ENCODE measurements at regions not wholly inside any gene's neighbourhood (a gene's known extent, or its start where the extent isn't known, plus 50 kb on each side); places are given as distances from the start of the nearest gene placed in this dataset.

DNA sequence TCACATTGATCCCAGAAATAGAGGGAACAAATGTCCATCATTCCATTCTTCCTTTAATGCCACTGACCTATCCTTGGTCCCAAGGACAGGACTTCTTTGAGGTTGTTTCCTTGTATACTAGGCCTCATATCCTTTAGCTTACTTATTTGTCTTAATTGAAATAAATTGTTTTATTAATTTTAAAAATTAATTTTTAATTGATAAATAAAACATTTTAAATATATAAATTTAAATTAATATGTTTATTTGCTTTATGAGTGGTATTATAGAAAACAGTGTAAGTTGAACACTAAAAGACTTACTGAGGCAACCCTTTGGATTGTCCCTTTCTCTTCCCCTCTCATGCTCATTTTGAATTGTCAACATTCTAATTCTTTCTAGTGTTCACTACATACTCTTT lies 556.9 kb upstream of the NUDT12 start:
- Histone ChIP-seq H3K36me3 (ENCODE audit: control insufficient read depth, insufficient read depth, low read length) (no peaks in the 10 kb centered on the region), H3K4me3 (ENCODE audit: low read depth, low read length) (no peak overlapping the region), H3K27me3 (ENCODE audit: control insufficient read depth, insufficient read depth, low read length) (no peaks in the 10 kb centered on the region)
- no peak for DNase-seq (ENCODE audit: low read depth)
- TF ChIP-seq, protein P1, sequence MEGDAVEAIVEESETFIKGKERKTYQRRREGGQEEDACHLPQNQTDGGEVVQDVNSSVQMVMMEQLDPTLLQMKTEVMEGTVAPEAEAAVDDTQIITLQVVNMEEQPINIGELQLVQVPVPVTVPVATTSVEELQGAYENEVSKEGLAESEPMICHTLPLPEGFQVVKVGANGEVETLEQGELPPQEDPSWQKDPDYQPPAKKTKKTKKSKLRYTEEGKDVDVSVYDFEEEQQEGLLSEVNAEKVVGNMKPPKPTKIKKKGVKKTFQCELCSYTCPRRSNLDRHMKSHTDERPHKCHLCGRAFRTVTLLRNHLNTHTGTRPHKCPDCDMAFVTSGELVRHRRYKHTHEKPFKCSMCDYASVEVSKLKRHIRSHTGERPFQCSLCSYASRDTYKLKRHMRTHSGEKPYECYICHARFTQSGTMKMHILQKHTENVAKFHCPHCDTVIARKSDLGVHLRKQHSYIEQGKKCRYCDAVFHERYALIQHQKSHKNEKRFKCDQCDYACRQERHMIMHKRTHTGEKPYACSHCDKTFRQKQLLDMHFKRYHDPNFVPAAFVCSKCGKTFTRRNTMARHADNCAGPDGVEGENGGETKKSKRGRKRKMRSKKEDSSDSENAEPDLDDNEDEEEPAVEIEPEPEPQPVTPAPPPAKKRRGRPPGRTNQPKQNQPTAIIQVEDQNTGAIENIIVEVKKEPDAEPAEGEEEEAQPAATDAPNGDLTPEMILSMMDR (IDR thresholded peaks at IDR 0.05; ENCODE audit: insufficient read depth, low read length, poor library complexity, severe bottlenecking) = no peak

DNA sequence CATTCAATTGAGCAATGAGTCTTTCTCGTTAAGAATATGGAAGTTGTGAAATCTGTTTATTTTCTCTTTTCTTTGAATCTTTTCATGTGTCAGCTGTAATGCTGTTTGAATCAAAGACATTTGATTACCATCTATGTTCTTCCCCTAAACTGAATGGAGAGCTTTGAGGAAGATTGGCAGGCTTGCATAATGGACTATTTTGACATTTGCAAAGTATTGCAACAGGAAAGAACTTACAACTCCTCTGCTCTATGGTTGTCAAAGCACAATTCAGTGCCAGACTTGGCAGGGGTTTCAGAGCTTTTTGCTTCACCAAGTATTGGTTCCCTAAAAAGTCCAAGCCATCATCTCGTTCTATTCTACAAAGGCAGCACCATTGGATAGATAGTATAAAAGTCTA lies 549.0 kb upstream of the NUDT12 start:
- H3K36me3 ChIP-seq (ENCODE audit: control insufficient read depth, insufficient read depth, low read length) = no peaks in the 10 kb centered on the region
- no peaks in the 10 kb centered on the region for H3K27me3 ChIP-seq (ENCODE audit: control insufficient read depth, insufficient read depth, low read length)
- TF ChIP-seq, protein P1 (IDR thresholded peaks at IDR 0.05; ENCODE audit: insufficient read depth, low read length, poor library complexity, severe bottlenecking) = no peak
- H3K4me3 ChIP-seq (ENCODE audit: low read depth, low read length) = no peak overlapping the region
- DNase-seq (ENCODE audit: low read depth) = no peak

DNA sequence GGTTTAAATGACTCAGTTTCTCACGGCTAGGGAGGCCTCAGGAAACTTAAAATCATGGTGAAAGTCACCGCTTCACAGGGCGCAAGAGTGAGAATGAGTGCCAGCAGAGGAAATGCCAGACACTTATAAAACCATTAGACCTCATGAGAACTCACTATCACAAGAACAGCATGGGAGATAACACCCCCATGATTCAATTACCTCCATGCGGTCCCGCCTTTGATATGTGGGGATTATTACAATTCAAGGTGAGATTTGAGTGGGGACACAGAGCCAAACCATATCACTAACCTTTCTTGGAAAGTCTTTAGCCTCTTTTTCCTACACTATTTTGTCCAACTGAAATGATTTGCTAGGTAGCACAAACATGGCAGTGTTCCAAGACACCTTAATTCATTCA lies 533.9 kb upstream of the NUDT12 start:
- Histone ChIP-seq H3K27me3 (ENCODE audit: control insufficient read depth, insufficient read depth, low read length) (no peaks in the 10 kb centered on the region), H3K4me3 (ENCODE audit: low read depth, low read length) (no peak overlapping the region), H3K36me3 (ENCODE audit: control insufficient read depth, insufficient read depth, low read length) (no peaks in the 10 kb centered on the region)
- DNase-seq (ENCODE audit: low read depth) = no peak
- TF ChIP-seq, protein P1 (IDR thresholded peaks at IDR 0.05; ENCODE audit: insufficient read depth, low read length, poor library complexity, severe bottlenecking) = no peak

DNA sequence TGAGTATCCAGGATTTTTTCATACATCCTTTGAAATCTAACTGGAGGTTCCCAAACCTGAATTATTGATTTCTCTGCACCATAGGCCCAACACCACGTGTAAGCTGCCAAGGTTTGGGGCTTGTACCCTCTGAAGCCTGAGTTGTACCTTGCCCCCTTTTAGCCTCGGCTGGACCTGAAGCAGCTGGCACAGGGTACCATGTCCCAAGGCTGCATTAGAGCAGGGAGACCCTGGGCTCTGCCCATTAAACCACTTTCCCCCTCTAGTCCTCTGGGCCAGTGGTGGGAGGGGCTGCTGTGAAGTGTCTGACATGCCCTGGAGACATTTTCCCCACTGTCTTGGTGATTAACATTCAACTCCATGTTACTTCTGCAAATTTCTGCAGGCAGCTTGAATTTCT lies 532.9 kb upstream of the NUDT12 start:
- no peak for DNase-seq (ENCODE audit: low read depth)
- TF ChIP-seq, protein P1 (IDR thresholded peaks at IDR 0.05; ENCODE audit: insufficient read depth, low read length, poor library complexity, severe bottlenecking) = no peak
- no peaks in the 10 kb centered on the region for H3K36me3 ChIP-seq (ENCODE audit: control insufficient read depth, insufficient read depth, low read length)
- H3K4me3 ChIP-seq (ENCODE audit: low read depth, low read length) = no peak overlapping the region
- H3K27me3 ChIP-seq (ENCODE audit: control insufficient read depth, insufficient read depth, low read length) = no peaks in the 10 kb centered on the region

DNA sequence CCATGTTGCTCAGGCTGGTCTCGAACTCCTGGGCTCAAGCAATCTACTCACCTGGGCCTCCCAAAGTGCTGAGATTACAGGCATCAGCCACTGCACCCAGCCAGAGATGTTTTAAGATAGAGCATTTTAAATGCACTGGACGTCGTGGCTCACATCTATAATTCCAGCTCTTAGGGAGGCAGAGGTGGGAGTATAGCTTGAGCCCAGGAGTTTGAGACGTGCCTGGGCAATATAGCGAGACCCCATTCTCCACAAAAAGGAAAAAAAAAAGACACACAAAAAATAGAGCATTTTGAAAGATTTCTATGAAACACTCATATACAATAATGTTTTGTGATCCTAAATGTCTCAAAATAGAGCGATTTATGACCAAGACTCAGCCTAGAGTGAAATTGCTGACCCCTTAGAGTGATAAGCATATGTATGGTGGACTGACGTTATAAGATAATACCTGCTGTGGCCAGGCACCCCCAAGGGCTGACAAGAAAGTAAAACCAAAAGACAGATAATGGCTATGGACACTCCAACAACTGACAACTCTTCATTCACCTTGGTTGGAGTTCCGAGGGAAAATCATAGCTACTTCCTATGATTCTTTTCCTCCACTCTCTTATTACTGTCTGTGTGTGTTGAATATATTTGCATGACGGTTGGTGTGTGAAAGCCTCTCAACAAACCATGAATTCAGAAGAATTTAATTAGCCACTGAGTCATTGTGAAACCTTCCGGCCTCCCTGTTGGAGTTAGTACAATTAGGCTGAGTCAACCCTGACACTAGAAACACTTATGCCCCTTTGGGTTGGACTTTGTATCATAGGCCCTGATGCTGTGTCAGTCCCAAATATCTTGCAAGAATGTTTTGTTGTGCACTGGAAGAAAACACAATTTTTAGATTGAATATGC lies 526.5 kb upstream of the NUDT12 start:
- no peaks in the 10 kb centered on the region for H3K27me3 ChIP-seq (ENCODE audit: control insufficient read depth, insufficient read depth, low read length)
- no peak overlapping the region for H3K4me3 ChIP-seq (ENCODE audit: low read depth, low read length)
- no peak for DNase-seq (ENCODE audit: low read depth)
- TF ChIP-seq, protein P1 (IDR thresholded peaks at IDR 0.05; ENCODE audit: insufficient read depth, low read length, poor library complexity, severe bottlenecking) = no peak
- no peaks in the 10 kb centered on the region for H3K36me3 ChIP-seq (ENCODE audit: control insufficient read depth, insufficient read depth, low read length)

DNA sequence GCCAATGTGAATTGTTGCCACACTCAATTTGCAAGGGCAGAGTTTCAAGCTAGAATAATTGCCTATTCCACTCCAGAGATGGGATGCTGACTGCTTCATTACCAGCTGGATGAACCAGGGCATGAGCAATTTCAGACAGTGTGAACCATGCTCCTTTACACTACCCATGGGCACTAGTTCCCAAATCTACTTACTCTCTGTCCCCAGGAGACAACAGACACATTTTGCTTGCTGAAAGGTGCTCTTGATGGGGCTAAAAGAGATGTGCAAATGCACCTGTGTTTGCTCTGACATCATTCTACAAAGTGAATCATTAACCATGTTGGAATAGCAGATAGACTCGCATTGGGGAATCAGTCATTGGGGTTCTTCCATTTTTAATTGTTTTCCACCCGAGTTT lies 522.3 kb upstream of the NUDT12 start:
- H3K4me3 ChIP-seq (ENCODE audit: low read depth, low read length) = no peak overlapping the region
- H3K27me3 ChIP-seq (ENCODE audit: control insufficient read depth, insufficient read depth, low read length) = no peaks in the 10 kb centered on the region
- no peak for DNase-seq (ENCODE audit: low read depth)
- TF ChIP-seq, protein P1 (IDR thresholded peaks at IDR 0.05; ENCODE audit: insufficient read depth, low read length, poor library complexity, severe bottlenecking) = no peak
- no peaks in the 10 kb centered on the region for H3K36me3 ChIP-seq (ENCODE audit: control insufficient read depth, insufficient read depth, low read length)
